ENCODE measurements at regions not wholly inside any gene's neighbourhood (a gene's known extent, or its start where the extent isn't known, plus 50 kb on each side); places are given as distances from the start of the nearest gene placed in this dataset.

- Histone ChIP-seq H3K4me1 (no peaks in the 10 kb centered on the region), H3K4me3 (no peak overlapping the region), H3K36me3 (no peaks in the 10 kb centered on the region), H3K27ac (replicated peaks) (no peak overlapping the region), H3K9me3 (replicated peaks) (no peaks in the 10 kb centered on the region), H3K27me3 (ENCODE audit: low read depth) (no peaks in the 10 kb centered on the region)
- TF ChIP-seq, protein P1, sequence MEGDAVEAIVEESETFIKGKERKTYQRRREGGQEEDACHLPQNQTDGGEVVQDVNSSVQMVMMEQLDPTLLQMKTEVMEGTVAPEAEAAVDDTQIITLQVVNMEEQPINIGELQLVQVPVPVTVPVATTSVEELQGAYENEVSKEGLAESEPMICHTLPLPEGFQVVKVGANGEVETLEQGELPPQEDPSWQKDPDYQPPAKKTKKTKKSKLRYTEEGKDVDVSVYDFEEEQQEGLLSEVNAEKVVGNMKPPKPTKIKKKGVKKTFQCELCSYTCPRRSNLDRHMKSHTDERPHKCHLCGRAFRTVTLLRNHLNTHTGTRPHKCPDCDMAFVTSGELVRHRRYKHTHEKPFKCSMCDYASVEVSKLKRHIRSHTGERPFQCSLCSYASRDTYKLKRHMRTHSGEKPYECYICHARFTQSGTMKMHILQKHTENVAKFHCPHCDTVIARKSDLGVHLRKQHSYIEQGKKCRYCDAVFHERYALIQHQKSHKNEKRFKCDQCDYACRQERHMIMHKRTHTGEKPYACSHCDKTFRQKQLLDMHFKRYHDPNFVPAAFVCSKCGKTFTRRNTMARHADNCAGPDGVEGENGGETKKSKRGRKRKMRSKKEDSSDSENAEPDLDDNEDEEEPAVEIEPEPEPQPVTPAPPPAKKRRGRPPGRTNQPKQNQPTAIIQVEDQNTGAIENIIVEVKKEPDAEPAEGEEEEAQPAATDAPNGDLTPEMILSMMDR (IDR thresholded peaks at IDR 0.05; ENCODE audit: borderline replicate concordance): no peak
- DNase-seq: no peak
- intact Hi-C loops (cut with micrococcal nuclease): no loop called here
Measured at GRCh38 chrY:7684546-7684945, 773.0 kb upstream of the AMELY start.

- no peak overlapping the region for H3K4me3 ChIP-seq
- no peaks in the 10 kb centered on the region for H3K9me3 ChIP-seq (replicated peaks)
- TF ChIP-seq, protein P1 (IDR thresholded peaks at IDR 0.05; ENCODE audit: borderline replicate concordance): no peak
- H3K27me3 ChIP-seq (ENCODE audit: low read depth): no peaks in the 10 kb centered on the region
- no peak overlapping the region for H3K27ac ChIP-seq (replicated peaks)
- intact Hi-C loops (cut with micrococcal nuclease): no loop called here
- DNase-seq: no peak
- no peaks in the 10 kb centered on the region for H3K36me3 ChIP-seq
- no peaks in the 10 kb centered on the region for H3K4me1 ChIP-seq
Measured at GRCh38 chrY:7682386-7682785, 770.8 kb upstream of the AMELY start.

- H3K4me1 ChIP-seq: no peaks in the 10 kb centered on the region
- TF ChIP-seq, protein P1 (IDR thresholded peaks at IDR 0.05; ENCODE audit: borderline replicate concordance): no peak
- H3K9me3 ChIP-seq (replicated peaks): no peaks in the 10 kb centered on the region
- H3K27ac ChIP-seq (replicated peaks): no peak overlapping the region
- H3K4me3 ChIP-seq: no peak overlapping the region
- H3K36me3 ChIP-seq: no peaks in the 10 kb centered on the region
- H3K27me3 ChIP-seq (ENCODE audit: low read depth): no peaks in the 10 kb centered on the region
- intact Hi-C loops (cut with micrococcal nuclease): no loop called here
- DNase-seq: no peak
Measured at GRCh38 chrY:7681426-7681825, 769.9 kb upstream of the AMELY start.

DNA sequence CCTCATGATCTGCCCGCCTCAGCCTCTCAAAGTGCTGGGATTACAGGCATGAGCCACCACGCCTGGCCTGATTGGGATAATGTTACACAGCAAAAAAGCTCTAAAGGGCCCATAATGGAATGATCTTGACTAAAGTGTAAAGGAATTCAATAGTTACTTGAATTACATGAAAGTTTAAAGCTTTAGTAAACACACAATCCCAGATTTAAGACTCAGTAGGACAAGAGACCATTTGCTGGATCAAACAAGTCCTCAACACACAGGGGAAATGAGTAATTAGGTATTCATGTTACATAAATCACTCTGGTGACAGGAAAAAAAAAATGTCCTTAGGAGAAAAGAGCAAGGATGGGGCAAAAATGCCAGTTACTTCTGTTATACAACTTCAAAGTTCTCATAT, 762.9 kb upstream of the AMELY start:
- TF ChIP-seq, protein P1 (IDR thresholded peaks at IDR 0.05; ENCODE audit: borderline replicate concordance): no peak
- H3K4me1 ChIP-seq: no peaks in the 10 kb centered on the region
- no peaks in the 10 kb centered on the region for H3K9me3 ChIP-seq (replicated peaks)
- no peak overlapping the region for H3K27ac ChIP-seq (replicated peaks)
- H3K27me3 ChIP-seq (ENCODE audit: low read depth): no peaks in the 10 kb centered on the region
- no peak overlapping the region for H3K4me3 ChIP-seq
- no peaks in the 10 kb centered on the region for H3K36me3 ChIP-seq
- DNase-seq: no peak
- intact Hi-C loops (cut with micrococcal nuclease): no loop called here

DNA sequence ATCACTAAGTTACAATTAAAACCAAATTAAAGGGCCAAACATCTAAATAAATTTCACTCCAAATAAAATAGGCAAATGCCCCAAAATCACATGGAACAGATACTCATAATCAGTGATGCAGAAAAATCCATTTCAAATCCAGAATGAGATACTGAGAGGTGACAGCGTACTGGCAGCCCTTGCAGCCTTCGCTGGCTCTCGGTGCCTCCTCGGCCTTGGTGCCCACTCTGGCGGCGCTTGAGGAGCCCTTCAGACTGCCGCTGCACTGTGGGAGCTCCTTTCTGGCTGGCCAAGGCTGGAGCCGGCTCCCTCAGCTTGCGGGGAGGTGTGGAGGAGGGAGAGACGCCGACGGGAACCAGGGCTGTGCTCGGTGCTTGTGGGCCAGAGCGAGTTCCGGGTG, 761.2 kb upstream of the AMELY start:
- no peaks in the 10 kb centered on the region for H3K27me3 ChIP-seq (ENCODE audit: low read depth)
- no peak overlapping the region for H3K4me3 ChIP-seq
- H3K27ac ChIP-seq (replicated peaks): no peak overlapping the region
- TF ChIP-seq, protein P1 (IDR thresholded peaks at IDR 0.05; ENCODE audit: borderline replicate concordance): no peak
- no peaks in the 10 kb centered on the region for H3K4me1 ChIP-seq
- intact Hi-C loops (cut with micrococcal nuclease): no loop called here
- H3K9me3 ChIP-seq (replicated peaks): no peaks in the 10 kb centered on the region
- no peak for DNase-seq
- no peaks in the 10 kb centered on the region for H3K36me3 ChIP-seq

DNA sequence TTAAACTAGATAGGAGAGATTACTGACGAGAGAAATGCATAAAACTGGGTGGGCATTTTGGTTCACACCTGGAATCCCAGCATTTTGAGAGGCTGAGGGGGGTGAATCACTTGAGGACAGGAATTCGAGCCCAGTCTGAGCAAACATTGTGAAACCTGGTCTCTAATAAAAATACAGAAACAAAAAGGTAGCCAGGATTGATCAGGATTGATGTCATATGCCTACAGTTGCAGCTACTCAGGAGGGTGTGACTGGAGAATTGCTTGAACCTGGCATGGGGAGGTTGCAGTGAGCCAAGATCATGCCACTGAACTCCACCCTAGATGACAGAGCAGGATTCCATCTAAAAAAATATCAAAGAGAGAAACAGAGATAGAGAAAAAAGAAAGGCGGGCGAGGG, 751.7 kb upstream of the AMELY start:
- Histone ChIP-seq H3K4me1 (no peaks in the 10 kb centered on the region), H3K27me3 (ENCODE audit: low read depth) (no peaks in the 10 kb centered on the region), H3K36me3 (no peaks in the 10 kb centered on the region), H3K9me3 (replicated peaks) (no peaks in the 10 kb centered on the region), H3K27ac (replicated peaks) (no peak overlapping the region), H3K4me3 (no peak overlapping the region)
- intact Hi-C loops (cut with micrococcal nuclease): no loop called here
- no peak for DNase-seq
- TF ChIP-seq, protein P1 (IDR thresholded peaks at IDR 0.05; ENCODE audit: borderline replicate concordance): no peak
